ENCODE measurements at regions not wholly inside any gene's neighbourhood (a gene's known extent, or its start where the extent isn't known, plus 50 kb on each side); places are given as distances from the start of the nearest gene placed in this dataset.
"Not testable (repeated sequence)": the region's sequence is repeated elsewhere in the genome, so short reads cannot be mapped to it uniquely, and the experiment has no call there.

GRCh38 chrX:25427873-25428555, 412.2 kb upstream of the ARX start:
- ChIA-PET CTCF (no interaction called here), POLR2A (no interaction called here)
- ATAC-seq (ENCODE audit: poor library complexity) (no peak), DNase-seq (no peak)
- H3K27me3 ChIP-seq (ENCODE audit: control insufficient read depth in 1 of 2, insufficient read depth in 2 of 2, low read length in 2 of 2) = no peaks in the 10 kb centered on the region
- intact Hi-C loops (cut with DNase I, micrococcal nuclease) = no loop called here
- no peak overlapping the region for H3K4me3 ChIP-seq (ENCODE audit: low read length)
- H3K27ac ChIP-seq (ENCODE audit: low read depth in 1 of 2, low read length in 2 of 2) = no peak overlapping the region
- H3K27ac Mint-ChIP-seq = no peak overlapping the region
- H3K4me1 Mint-ChIP-seq (ENCODE audit: low read depth) = no peaks in the 10 kb centered on the region
- H3K4me3 Mint-ChIP-seq = no peak overlapping the region
- no peaks in the 10 kb centered on the region for H3K36me3 Mint-ChIP-seq (ENCODE audit: low read depth)
- no peaks in the 10 kb centered on the region for H3K9me3 ChIP-seq (ENCODE audit: control insufficient read depth in 1 of 2, insufficient read depth in 1 of 2, low read length in 2 of 2)
- TF ChIP-seq CTCF (IDR thresholded peaks at IDR 0.05) = no peak
- H3K36me3 ChIP-seq (ENCODE audit: insufficient read depth, low read length) = no peaks in the 10 kb centered on the region
- no peaks in the 10 kb centered on the region for H3K4me1 ChIP-seq (ENCODE audit: insufficient read depth, low read length)
- no peaks in the 10 kb centered on the region for H3K27me3 Mint-ChIP-seq
- H3K9me3 Mint-ChIP-seq = peaks cover 3% of the 10 kb centered on the region

DNA sequence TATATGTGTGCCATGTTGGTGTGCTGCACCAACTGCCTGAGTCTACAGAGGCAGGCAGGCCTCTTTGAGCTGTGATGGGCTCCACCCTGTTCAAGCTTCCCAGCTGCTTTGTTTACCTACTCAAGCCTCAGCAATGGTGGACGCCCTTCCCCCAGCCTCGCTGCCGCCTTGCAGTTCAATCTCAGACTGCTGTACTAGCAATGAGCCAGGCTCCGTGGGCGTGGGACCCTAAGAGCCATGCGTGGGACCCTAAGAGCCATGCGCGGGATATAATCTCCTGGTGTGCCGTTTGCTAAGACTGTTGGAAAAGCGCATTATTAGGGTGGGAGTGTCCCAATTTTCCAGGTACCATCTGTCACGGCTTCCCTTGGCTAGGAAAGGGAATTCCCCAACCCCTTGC, 388.4 kb upstream of the ARX start:
- DNase-seq; H3K9me3 Mint-ChIP-seq; intact Hi-C loops (cut with DNase I, micrococcal nuclease); H3K4me1 Mint-ChIP-seq (ENCODE audit: low read depth); H3K27me3 Mint-ChIP-seq; H3K9me3 ChIP-seq (ENCODE audit: control insufficient read depth in 1 of 2, insufficient read depth in 1 of 2, low read length in 2 of 2); H3K4me3 ChIP-seq (ENCODE audit: low read length); H3K4me1 ChIP-seq (ENCODE audit: insufficient read depth, low read length); H3K36me3 Mint-ChIP-seq (ENCODE audit: low read depth); CTCF ChIA-PET; ATAC-seq (ENCODE audit: poor library complexity); H3K4me3 Mint-ChIP-seq; H3K27ac Mint-ChIP-seq; H3K27ac ChIP-seq (ENCODE audit: low read depth in 1 of 2, low read length in 2 of 2); H3K27me3 ChIP-seq (ENCODE audit: control insufficient read depth in 1 of 2, insufficient read depth in 2 of 2, low read length in 2 of 2); H3K36me3 ChIP-seq (ENCODE audit: insufficient read depth, low read length); POLR2A ChIA-PET: not testable (repeated sequence)

GRCh38 chrX:25389266-25389665, 373.5 kb upstream of the ARX start:
- no peaks in the 10 kb centered on the region for H3K4me1 Mint-ChIP-seq (ENCODE audit: low read depth)
- no peaks in the 10 kb centered on the region for H3K27me3 Mint-ChIP-seq
- no peaks in the 10 kb centered on the region for H3K4me1 ChIP-seq (ENCODE audit: insufficient read depth, low read length)
- H3K4me3 Mint-ChIP-seq = no peak overlapping the region
- POLR2A ChIA-PET = no interaction called here
- DNase-seq = no peak
- H3K36me3 Mint-ChIP-seq (ENCODE audit: low read depth) = no peaks in the 10 kb centered on the region
- H3K9me3 Mint-ChIP-seq = no peaks in the 10 kb centered on the region
- ATAC-seq (ENCODE audit: poor library complexity) = no peak
- H3K9me3 ChIP-seq (ENCODE audit: control insufficient read depth in 1 of 2, insufficient read depth in 1 of 2, low read length in 2 of 2) = no peaks in the 10 kb centered on the region
- no peaks in the 10 kb centered on the region for H3K36me3 ChIP-seq (ENCODE audit: insufficient read depth, low read length)
- no peak for TF ChIP-seq CTCF (IDR thresholded peaks at IDR 0.05)
- H3K27ac Mint-ChIP-seq = no peak overlapping the region
- no peak overlapping the region for H3K4me3 ChIP-seq (ENCODE audit: low read length)
- intact Hi-C loops (cut with DNase I, micrococcal nuclease) = no loop called here
- no peak overlapping the region for H3K27ac ChIP-seq (ENCODE audit: low read depth in 1 of 2, low read length in 2 of 2)
- CTCF ChIA-PET = no interaction called here
- H3K27me3 ChIP-seq (ENCODE audit: control insufficient read depth in 1 of 2, insufficient read depth in 2 of 2, low read length in 2 of 2) = no peaks in the 10 kb centered on the region

DNA sequence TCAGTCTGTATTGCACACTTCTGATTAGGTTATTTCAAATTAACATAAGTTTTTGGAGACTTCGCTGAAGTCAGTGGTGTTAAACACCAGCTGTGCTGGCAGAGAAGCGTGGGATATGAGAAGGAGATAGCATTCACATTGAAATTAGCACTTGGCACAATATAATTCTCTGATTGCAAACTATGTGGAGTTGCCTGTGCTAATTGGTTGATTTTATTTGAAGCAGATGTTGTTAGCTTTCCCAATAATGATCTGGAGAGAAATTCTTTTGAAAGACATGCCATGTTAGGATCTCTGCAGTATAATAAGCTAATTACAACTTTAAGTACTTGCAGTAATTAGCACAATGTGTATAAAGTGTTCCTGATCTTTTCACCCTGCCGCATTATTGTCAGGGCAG, 367.4 kb upstream of the ARX start:
- Histone ChIP-seq H3K4me1 (ENCODE audit: insufficient read depth, low read length) (no peaks in the 10 kb centered on the region), H3K27me3 (ENCODE audit: control insufficient read depth in 1 of 2, insufficient read depth in 2 of 2, low read length in 2 of 2) (no peaks in the 10 kb centered on the region), H3K4me3 (ENCODE audit: low read length) (no peak overlapping the region), H3K36me3 (ENCODE audit: insufficient read depth, low read length) (no peaks in the 10 kb centered on the region), H3K9me3 (ENCODE audit: control insufficient read depth in 1 of 2, insufficient read depth in 1 of 2, low read length in 2 of 2) (no peaks in the 10 kb centered on the region), H3K27ac (ENCODE audit: low read depth in 1 of 2, low read length in 2 of 2) (no peak overlapping the region)
- no peak overlapping the region for H3K27ac Mint-ChIP-seq
- DNase-seq = no peak
- H3K4me1 Mint-ChIP-seq (ENCODE audit: low read depth) = no peaks in the 10 kb centered on the region
- no peaks in the 10 kb centered on the region for H3K36me3 Mint-ChIP-seq (ENCODE audit: low read depth)
- H3K27me3 Mint-ChIP-seq = no peaks in the 10 kb centered on the region
- ChIA-PET CTCF (no interaction called here), POLR2A (no interaction called here)
- ATAC-seq (ENCODE audit: poor library complexity) = no peak
- intact Hi-C loops (cut with DNase I, micrococcal nuclease) = no loop called here
- no peak overlapping the region for H3K4me3 Mint-ChIP-seq
- no peak for TF ChIP-seq CTCF (IDR thresholded peaks at IDR 0.05)
- peaks cover 4% of the 10 kb centered on the region for H3K9me3 Mint-ChIP-seq

All from CD4-positive, alpha-beta T cell (primary cell).